H1 (cell line): ENCODE measurements at regions not wholly inside any gene's neighbourhood (a gene's known extent, or its start where the extent isn't known, plus 50 kb on each side); places are given as distances from the start of the nearest gene placed in this dataset.

Experiments
- CREB1 ChIP-seq: IDR thresholded peaks from 2 replicates; pipeline ENCODE4 v1.6.1; 2012; ENCODE audit warnings: inconsistent platforms
- CTCF ChIP-seq, 3 experiments: IDR thresholded peaks; 1 replicate in 2 of 3; 2 replicates in 1 of 3; pipeline versions ENCODE4 v1.5.1 to v1.6.1; 2011; ENCODE audit warnings: low read length in 3 of 3, mild to moderate bottlenecking in 3 of 3, inconsistent platforms in 2 of 3, low read depth in 1 of 3, moderate library complexity in 1 of 3; ENCODE audit not compliant: insufficient read depth in 1 of 3; ENCODE audit errors: control extremely low read depth in 1 of 3
- EP300 ChIP-seq, 2 experiments: IDR thresholded peaks; 1 replicate in 1 of 2; 2 replicates in 1 of 2; pipeline ENCODE4 v1.6.1; 2011 to 2012; ENCODE audit warnings: low read depth in 2 of 2, low read length in 2 of 2, mild to moderate bottlenecking in 2 of 2, borderline replicate concordance in 1 of 2, inconsistent platforms in 1 of 2, moderate library complexity in 1 of 2
- EZH2 ChIP-seq: fragments of 200-600 bp; sonication (generic); IDR thresholded peaks from 2 replicates; pipeline ENCODE4 v1.7.1; 2012; ENCODE audit warnings: low read depth, mild to moderate bottlenecking, moderate library complexity, low read length, inconsistent platforms; ENCODE audit not compliant: severe bottlenecking
- POLR2A ChIP-seq, 2 experiments: IDR thresholded peaks; 1 replicate in 1 of 2; 2 replicates in 1 of 2; pipeline ENCODE4 v1.6.1; 2011; ENCODE audit warnings: low read depth in 2 of 2, low read length in 2 of 2, mild to moderate bottlenecking in 2 of 2; ENCODE audit errors: control extremely low read depth in 1 of 2
- POLR2AphosphoS5 ChIP-seq: IDR thresholded peaks from 2 replicates; pipeline ENCODE4 v1.6.1; 2011; ENCODE audit warnings: low read depth, low read length
- SUZ12 ChIP-seq: fragments of 200-600 bp; sonication (generic); IDR thresholded peaks from 2 replicates; pipeline ENCODE4 v1.6.1; 2012; ENCODE audit warnings: mild to moderate bottlenecking, inconsistent platforms, low read length, moderate library complexity, mixed read lengths

GRCh38 chr14:27890259-27890658 lies 876.3 kb upstream of the FOXG1 start:
- TF ChIP-seq SUZ12 (no peak), CTCF (IDR thresholded peaks at IDR 0.05; ENCODE audit: control extremely low read depth in 1 of 3, insufficient read depth in 1 of 3, low read depth in 1 of 3, low read length in 3 of 3) (no peak), POLR2A (IDR thresholded peaks at IDR 0.05; ENCODE audit: control extremely low read depth in 1 of 2, low read depth in 2 of 2, low read length in 2 of 2) (no peak), POLR2AphosphoS5 (no peak), EZH2 (no peak), EP300 (IDR thresholded peaks at IDR 0.05; ENCODE audit: borderline replicate concordance in 1 of 2, low read depth in 2 of 2, low read length in 2 of 2) (no peak), CREB1 (no peak)
